ENCODE measurements at regions not wholly inside any gene's neighbourhood (a gene's known extent, or its start where the extent isn't known, plus 50 kb on each side); places are given as distances from the start of the nearest gene placed in this dataset.

- DNase-seq = no peak
Observed at GRCh38 chr5:26231316-26231715, 807.1 kb downstream of the CDH9 start.

- no peak for DNase-seq
Observed at GRCh38 chr5:26229848-26230247, 808.5 kb downstream of the CDH9 start.

- DNase-seq = no peak
Observed at GRCh38 chr5:26227245-26227644, 811.1 kb downstream of the CDH9 start.

- no peak for DNase-seq
Observed at GRCh38 chr5:26205121-26205520, 833.3 kb downstream of the CDH9 start.

DNA sequence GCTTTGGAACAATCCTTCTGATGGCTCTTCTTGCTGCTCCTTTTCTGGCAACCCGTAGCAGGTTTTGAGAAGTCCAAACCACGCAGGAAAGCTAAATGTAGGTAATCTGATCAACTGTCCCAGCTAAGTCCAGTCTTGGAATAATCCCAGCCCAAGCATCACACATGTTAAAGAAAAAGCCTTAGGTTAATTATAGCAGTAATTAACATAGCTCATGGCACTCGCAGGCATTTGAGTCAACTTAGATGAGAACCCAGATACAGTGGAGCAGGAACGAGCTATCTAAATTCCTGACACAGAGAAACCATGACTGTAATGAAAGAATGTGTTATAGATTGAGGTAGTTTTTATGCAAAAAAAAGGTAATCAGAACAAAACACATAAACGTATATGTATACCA lies 844.8 kb downstream of the CDH9 start:
- no peak for DNase-seq

- DNase-seq = no peak
Observed at GRCh38 chr5:26192486-26192885, 845.9 kb downstream of the CDH9 start.

- no peak for DNase-seq
Observed at GRCh38 chr5:26181582-26181981, 856.8 kb downstream of the CDH9 start.

- no peak for DNase-seq
Observed at GRCh38 chr5:26148569-26149107, 889.7 kb downstream of the CDH9 start.

DNA sequence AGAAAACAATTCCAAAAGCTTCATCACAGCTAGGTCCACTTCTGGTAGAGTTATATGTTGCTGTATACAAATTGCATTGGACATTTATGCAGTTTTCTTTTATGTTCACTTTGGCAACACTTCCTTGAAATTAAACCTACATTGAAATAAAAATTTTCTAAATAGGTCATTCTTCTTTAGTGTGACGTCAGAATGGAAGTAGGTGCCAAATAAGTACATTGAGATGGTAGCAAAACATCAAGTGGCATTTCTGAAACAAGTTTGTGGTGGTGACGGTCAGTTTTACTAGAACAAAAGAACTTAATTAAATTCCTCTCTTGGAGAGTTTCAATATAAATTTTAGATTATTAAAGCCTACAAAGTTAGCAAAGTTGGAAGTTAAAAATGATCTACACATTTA lies 895.1 kb downstream of the CDH9 start:
- DNase-seq = no peak

DNA sequence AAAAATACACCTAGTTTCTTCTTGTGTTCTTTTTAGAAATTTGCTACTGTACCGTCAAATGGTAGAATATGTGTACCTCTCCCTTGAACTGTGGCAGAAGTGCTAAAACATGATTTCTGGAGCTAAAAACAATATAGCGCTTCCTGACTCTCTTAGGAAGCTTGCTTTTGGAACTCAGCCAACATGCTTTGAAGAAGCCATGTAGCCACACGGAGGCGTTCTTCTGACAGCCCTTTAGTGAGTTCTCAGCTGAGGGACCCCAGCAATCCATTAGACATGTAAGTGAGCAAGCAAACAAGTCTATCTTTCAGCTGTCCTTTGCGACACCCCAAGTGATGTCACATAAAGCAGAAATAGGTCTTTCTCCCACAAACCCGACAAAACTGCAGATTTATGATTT lies 917.0 kb downstream of the CDH9 start:
- peak; percentile 1 to 43 (median 12) for DNase-seq

DNA sequence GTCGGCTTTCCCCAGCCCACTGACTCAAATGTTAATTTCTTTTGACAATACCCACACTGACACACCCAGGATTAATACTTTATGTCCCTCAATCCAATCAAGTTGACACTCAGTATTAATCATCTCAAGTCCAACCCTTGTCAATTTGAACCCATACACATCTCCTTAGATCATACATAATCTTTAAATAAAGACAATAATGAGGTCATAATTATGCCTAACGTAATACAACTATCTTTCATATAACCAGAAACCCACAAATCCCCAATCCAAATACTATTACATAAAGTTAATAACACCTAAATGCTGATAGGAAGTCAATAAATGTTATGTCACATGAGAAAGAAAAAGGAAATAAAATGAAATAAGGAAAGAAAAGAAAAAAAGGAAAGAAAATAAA lies 934.2 kb downstream of the CDH9 start:
- DNase-seq = no peak

- DNase-seq = no peak
Observed at GRCh38 chr5:26060212-26060611, 978.2 kb downstream of the CDH9 start.

- DNase-seq = no peak
Observed at GRCh38 chr5:26054594-26054993, 983.8 kb downstream of the CDH9 start.

DNA sequence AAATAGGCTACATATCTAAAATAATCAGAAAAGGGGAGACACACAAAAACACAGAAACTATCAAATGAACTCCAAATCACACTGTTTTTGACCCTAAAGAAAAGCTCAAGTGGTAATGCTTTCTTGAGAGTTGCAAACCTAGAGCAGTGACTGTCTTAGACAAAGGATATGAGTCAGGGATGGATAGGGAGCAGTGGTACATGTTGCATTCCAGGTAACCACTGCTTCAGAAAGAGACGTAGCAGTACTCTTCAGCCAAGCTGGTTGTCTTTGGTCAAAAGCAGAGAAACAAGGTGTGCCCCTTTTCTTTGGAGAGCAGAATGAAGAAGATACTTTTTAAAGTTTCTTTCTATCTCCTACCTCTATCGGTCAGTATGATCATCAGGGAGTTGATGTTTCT lies 1003.6 kb downstream of the CDH9 start:
- DNase-seq = no peak

DNA sequence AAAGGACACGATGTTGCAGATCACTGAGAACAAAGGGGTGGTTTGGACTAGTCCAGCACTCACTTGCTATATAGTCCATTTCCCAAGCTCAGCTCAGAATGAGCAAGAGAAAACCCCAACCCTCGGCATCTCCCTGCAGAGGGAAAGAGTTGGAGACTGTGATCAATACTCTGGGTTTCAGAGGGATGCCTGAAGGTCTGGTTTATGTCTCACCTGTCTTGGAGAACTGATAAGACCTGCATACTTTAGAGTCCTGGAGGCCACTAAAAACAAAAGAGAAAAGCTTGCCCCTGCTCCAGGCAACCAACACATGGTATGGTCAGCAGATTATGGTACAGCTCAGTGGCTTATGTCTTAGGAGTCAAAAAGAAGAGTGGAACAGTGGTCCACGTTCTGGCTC lies 1006.9 kb downstream of the CDH9 start:
- no peak for DNase-seq

DNA sequence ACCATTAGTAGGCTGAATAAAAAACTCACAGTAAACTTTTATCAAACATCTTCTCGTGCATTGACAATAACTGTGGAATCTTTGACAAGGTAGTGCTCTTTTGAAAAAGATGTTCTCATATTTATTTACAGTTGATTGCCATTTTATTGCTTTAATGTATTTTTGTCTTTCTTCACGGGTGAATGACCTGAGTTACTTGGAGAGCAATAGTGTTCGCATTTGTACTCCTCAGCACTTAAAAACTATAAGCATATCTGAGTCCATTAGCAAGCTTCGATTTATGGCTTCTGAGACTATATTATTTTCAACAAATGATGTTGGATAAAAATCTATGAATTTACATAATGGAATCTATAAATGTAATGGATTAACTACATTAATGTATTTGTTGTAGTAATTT lies 1012.3 kb downstream of the CDH9 start:
- DNase-seq = no peak

GRCh38 chr5:26024774-26025173 lies 1013.6 kb downstream of the CDH9 start:
- no peak for DNase-seq

DNA sequence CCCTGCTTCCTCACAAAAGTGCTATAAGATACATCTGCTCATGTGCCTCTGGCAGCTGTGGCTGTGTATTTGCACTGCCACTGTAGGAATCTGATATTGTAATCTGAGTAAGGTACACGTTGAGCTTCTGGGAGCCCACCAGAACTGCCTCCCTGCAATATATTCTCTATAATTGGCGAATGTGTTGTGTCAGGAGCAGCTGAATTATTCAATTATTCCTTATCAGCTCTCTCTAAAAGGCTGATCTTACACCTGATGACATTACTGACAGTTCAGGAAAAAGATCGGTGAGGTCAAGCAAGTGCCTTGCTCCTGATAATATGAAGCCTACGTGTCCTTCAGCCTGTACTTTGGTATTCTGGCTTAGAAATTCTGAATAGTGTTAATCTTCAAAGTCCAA lies 1015.0 kb downstream of the CDH9 start:
- DNase-seq = no peak

DNA sequence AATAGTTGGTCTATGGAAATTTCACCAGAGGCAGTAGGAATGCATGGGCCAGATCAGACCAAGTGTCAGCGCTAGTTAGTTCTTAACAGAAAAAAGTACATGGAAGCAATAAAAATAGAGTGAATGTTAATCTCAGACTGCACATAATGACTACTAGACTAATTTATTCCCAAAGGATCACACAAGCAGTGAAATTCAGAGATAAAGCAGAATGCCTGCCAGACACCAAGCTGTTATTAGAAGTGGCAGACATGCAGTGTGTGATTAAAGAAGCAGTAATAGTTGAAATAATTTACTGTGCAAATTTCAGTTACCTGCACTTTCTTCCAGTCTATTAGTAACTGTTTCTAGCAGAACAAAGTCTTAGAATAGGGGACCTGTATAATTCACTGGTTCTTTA lies 1024.2 kb downstream of the CDH9 start:
- DNase-seq = no peak

DNA sequence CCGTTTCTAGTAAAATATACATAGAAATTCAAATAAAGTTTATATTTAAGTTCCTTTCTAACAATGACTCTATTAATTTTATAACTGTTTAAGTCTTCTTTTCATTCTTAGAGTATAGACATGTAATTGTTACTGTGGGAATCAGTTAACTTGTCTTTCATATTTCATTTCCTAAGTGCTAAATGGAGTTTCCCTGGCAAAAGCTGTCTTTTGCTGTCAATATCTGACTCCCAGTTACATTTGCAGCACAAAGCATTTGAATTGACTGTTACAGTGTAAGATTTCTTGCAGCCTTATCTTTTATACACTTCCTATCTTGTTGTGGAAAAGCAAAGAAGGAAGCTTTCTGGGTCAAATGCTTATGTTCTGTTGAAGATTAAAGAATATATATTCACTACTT lies 1026.3 kb downstream of the CDH9 start:
- no peak for DNase-seq

- DNase-seq = peak in 1 of 3 donors; percentile 24
Observed at GRCh38 chr5:26009742-26010141, 1028.6 kb downstream of the CDH9 start.

GRCh38 chr5:26003966-26004365 lies 1034.4 kb downstream of the CDH9 start:
- DNase-seq = peak in 1 of 3 donors; percentile 3

DNA sequence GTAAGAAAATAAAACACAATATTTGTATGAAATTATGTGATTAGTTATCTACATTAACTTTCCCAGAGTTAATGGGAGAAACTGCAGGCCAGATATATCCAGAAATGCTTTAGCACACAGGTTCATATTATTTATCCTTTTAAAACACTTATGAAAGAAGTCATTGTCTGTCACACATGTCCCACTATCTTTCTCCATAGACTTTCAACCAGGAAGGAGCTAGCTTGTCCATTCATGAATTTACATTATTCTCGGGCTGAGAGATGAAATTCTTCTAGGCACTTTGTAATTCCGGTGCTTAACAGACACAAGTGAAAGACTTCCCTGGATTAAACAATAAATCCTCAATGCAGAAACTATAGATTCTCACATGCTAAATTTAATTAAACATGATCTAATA lies 1043.2 kb downstream of the CDH9 start:
- no peak for DNase-seq

GRCh38 chr5:25993701-25994100 lies 1044.7 kb downstream of the CDH9 start:
- DNase-seq = no peak

DNA sequence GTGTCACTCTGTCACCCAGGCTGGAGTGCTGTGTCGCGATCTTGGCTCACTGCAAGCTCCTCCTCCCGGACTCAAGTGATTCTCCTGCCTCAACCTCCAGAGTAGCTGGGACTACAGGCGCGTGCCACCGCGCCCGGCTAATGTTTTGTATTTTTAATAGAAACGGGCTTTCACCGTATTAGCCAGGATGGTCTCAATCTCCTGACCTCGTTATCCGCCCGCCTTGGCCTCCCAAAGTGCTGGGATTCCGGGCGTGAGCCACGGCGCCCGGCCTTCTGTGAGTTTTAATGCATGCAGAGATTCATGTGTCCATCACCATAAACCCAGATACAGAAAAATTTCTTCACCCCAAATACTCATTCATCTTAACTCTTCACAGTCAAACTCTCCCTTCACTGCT lies 1046.7 kb downstream of the CDH9 start:
- DNase-seq = no peak
